HepG2 (cell line): ENCODE measurements at regions not wholly inside any gene's neighbourhood (a gene's known extent, or its start where the extent isn't known, plus 50 kb on each side); places are given as distances from the start of the nearest gene placed in this dataset.

Source experiments
- ATAC-seq: fragments of 200-7000 bp; cut with Tn5 transposase; 3 replicates; pipeline ENCODE4 v1.9.1; 2020; ENCODE audit warnings: mild to moderate bottlenecking, moderate library complexity
- BruUV-seq: library from RNA; stranded (reverse); fragments of 400-500 nt; replicated peaks from 2 replicates; lab custom pipeline; 2021; lab: Mats Ljungman, UMichigan
- CTCF ChIA-PET: fragments of 300-600 bp; formaldehyde crosslinking; extraction: SDS; loops from one replicate; lab custom pipeline; 2021; ENCODE audit warnings: low total read pairs, inconsistent platforms, low intra/inter-chr PET ratio; lab: Yijun Ruan, JAX
- POLR2A ChIA-PET: fragments of 350-600 bp; sonication (Branson Sonifier 250); formaldehyde crosslinking; loops from one replicate; lab custom pipeline; 2020; ENCODE audit warnings: antibody characterized with exemption, inconsistent platforms; lab: Yijun Ruan, JAX
- DNase-seq: peaks from one replicate; pipeline ENCODE4 v3.0.0-alpha.2; 2015; ENCODE audit warnings: low spot score
- FAIRE-seq: peaks from 3 replicates; lab custom pipeline; 2011; peaks lifted over from hg19 to GRCh38; lab: Jason Lieb, UNC
- H2AFZ ChIP-seq: one replicate; pipeline ENCODE4 v1.6.1; 2011; ENCODE audit warnings: low read length, inconsistent platforms
- H3K27ac ChIP-seq: fragments of 300-600 bp; 3 replicates; pipeline ENCODE4 v1.8.0; 2011; ENCODE audit warnings: mixed run types, mild to moderate bottlenecking, mixed read lengths, low read length, inconsistent platforms; ENCODE audit not compliant: insufficient read depth; ENCODE audit errors: extremely low read length
- H3K27me3 ChIP-seq, 2 experiments: fragments of 200-600 bp in 1 of 2; 2 replicates in 1 of 2; 3 replicates in 1 of 2; pipeline versions ENCODE4 v1.6.0 to v1.8.0; 2011; ENCODE audit warnings: low read length in 2 of 2, mild to moderate bottlenecking in 2 of 2, moderate library complexity in 2 of 2, inconsistent platforms in 1 of 2; ENCODE audit not compliant: insufficient read depth in 2 of 2, control insufficient read depth in 1 of 2
- H3K36me3 ChIP-seq, 2 experiments: fragments of 200-600 bp in 1 of 2; replicated peaks in 1 of 2; 2 replicates in 1 of 2; 3 replicates in 1 of 2; pipeline versions ENCODE4 v1.5.1 to v1.8.0; 2011; ENCODE audit warnings: low read length in 2 of 2, inconsistent platforms in 1 of 2; ENCODE audit not compliant: insufficient read depth in 2 of 2, control insufficient read depth in 1 of 2
- H3K4me1 ChIP-seq: 2 replicates; pipeline ENCODE4 v1.5.1; 2012; ENCODE audit warnings: low read length, inconsistent platforms; ENCODE audit not compliant: insufficient read depth
- H3K4me2 ChIP-seq: 2 replicates; pipeline ENCODE4 v1.6.0; 2011; ENCODE audit warnings: low read depth, low read length, inconsistent platforms
- H3K4me3 ChIP-seq, 3 experiments: fragments of 200-600 bp in 1 of 3; sonication (generic), shearing (Covaris generic) in 1 of 3; replicated peaks in 1 of 3; 2 replicates each; pipeline ENCODE4 v1.5.1; 2011 to 2016; ENCODE audit warnings: low read length in 3 of 3, inconsistent platforms in 2 of 3, low read depth in 2 of 3, mild to moderate bottlenecking in 2 of 3, control low read depth in 1 of 3, mixed read lengths in 1 of 3; ENCODE audit not compliant: insufficient read depth in 1 of 3
- H3K79me2 ChIP-seq: one replicate; pipeline ENCODE4 v1.6.1; 2011; ENCODE audit warnings: low read length, inconsistent platforms; ENCODE audit not compliant: insufficient read depth
- H3K9ac ChIP-seq: 2 replicates; pipeline ENCODE4 v1.6.0; 2011; ENCODE audit warnings: mild to moderate bottlenecking, low read depth, low read length, inconsistent platforms; ENCODE audit not compliant: insufficient read depth
- H3K9me3 ChIP-seq: 2 replicates; pipeline ENCODE4 v1.5.1; 2012; ENCODE audit warnings: mild to moderate bottlenecking, low read length
- H4K20me1 ChIP-seq: 2 replicates; pipeline ENCODE4 v1.6.0; 2011; ENCODE audit warnings: inconsistent platforms, mild to moderate bottlenecking, low read length, moderate library complexity; ENCODE audit not compliant: insufficient read depth
- BCL6 ChIP-seq: IDR thresholded peaks from 2 replicates; pipeline ENCODE4 v1.6.1; 2016; ENCODE audit warnings: missing genetic modification reagents, missing compliant biosample characterization
- BRD4 ChIP-seq: sonication (generic); formaldehyde crosslinking; IDR thresholded peaks from 2 replicates; pipeline ENCODE4 v1.4.0; 2020; ENCODE audit warnings: missing genetic modification reagents
- CREM ChIP-seq, 2 experiments: sonication (generic) in 1 of 2; formaldehyde crosslinking in 1 of 2; IDR thresholded peaks; 2 replicates each; pipeline versions ENCODE4 v1.4.0 to v1.6.1; 2016 to 2020; ENCODE audit warnings: antibody characterized with exemption in 1 of 2, mild to moderate bottlenecking in 1 of 2, missing genetic modification reagents in 1 of 2
- ELF1 ChIP-seq: sonication (generic); formaldehyde crosslinking; IDR thresholded peaks from 2 replicates; pipeline ENCODE4 v1.4.0; 2020; ENCODE audit warnings: missing genetic modification reagents
- FOXO1 ChIP-seq: sonication (generic); formaldehyde crosslinking; IDR thresholded peaks from 2 replicates; pipeline ENCODE4 v1.4.0; 2020; ENCODE audit warnings: missing genetic modification reagents
- KLF16 ChIP-seq, 2 experiments: sonication (generic) in 1 of 2; formaldehyde crosslinking in 1 of 2; IDR thresholded peaks; 2 replicates each; pipeline versions ENCODE4 v1.6.1 to v1.8.0; 2016 to 2023; ENCODE audit warnings: missing genetic modification reagents in 2 of 2, missing compliant biosample characterization in 1 of 2
- KLF9 ChIP-seq: IDR thresholded peaks from 2 replicates; pipeline ENCODE4 v1.6.1; 2016; ENCODE audit warnings: low read depth
- NCOA1 ChIP-seq: sonication (generic); formaldehyde crosslinking; IDR thresholded peaks from 2 replicates; pipeline ENCODE4 v1.9.0; 2021; ENCODE audit warnings: missing genetic modification reagents
- NR2F1 ChIP-seq, 2 experiments: fragments of 450-650 bp in 1 of 2; formaldehyde crosslinking in 1 of 2; IDR thresholded peaks; 2 replicates each; pipeline versions ENCODE4 v1.5.0 to v1.6.1; 2016 to 2020; ENCODE audit warnings: mild to moderate bottlenecking in 1 of 2, missing compliant biosample characterization in 1 of 2, missing genetic modification reagents in 1 of 2, moderate library complexity in 1 of 2
- PHF8 ChIP-seq: sonication (generic); formaldehyde crosslinking; IDR thresholded peaks from 2 replicates; pipeline ENCODE4 v1.5.0; 2020; ENCODE audit warnings: missing genetic modification reagents
- RXRA ChIP-seq: sonication (generic); formaldehyde crosslinking; IDR thresholded peaks from 2 replicates; pipeline ENCODE4 v1.5.1; 2020; ENCODE audit warnings: missing genetic modification reagents
- SRSF4 ChIP-seq: fragments of 200-400 bp; formaldehyde crosslinking; IDR thresholded peaks from one replicate; pipeline ENCODE4 v1.6.1; 2018; ENCODE audit warnings: mild to moderate bottlenecking, low read depth, low read length, moderate library complexity; ENCODE audit not compliant: poor library complexity, severe bottlenecking
- TOE1 ChIP-seq: sonication (generic); formaldehyde crosslinking; IDR thresholded peaks from 2 replicates; pipeline ENCODE4 v1.4.0; 2020; ENCODE audit warnings: mild to moderate bottlenecking, missing genetic modification reagents
- ZNF570 ChIP-seq: sonication (generic); formaldehyde crosslinking; IDR thresholded peaks from 2 replicates; pipeline ENCODE4 v1.4.0; 2020; ENCODE audit warnings: mild to moderate bottlenecking, missing genetic modification reagents, borderline replicate concordance
- ZNF780A ChIP-seq: sonication (generic); formaldehyde crosslinking; IDR thresholded peaks from 2 replicates; pipeline ENCODE4 v1.8.0; 2022; ENCODE audit warnings: mild to moderate bottlenecking, missing genetic modification reagents, moderate library complexity
- in situ Hi-C: cut with HindIII; loops from 2 replicates; pipeline ENCODE4 v1.10.0; 2017; ENCODE audit warnings: low pct_unique_long_range_greater_than_20kb; ENCODE audit not compliant: extremely low pct_ligation_motif_present
- intact Hi-C: fragments of 100-400 bp; cut with micrococcal nuclease; formaldehyde crosslinking; loops from one replicate; pipeline ENCODE4 v1.10.0; 2022; ENCODE audit not compliant: unreplicated experiment
- TF ChIP-seq, protein P1 (sequence below): sonication (generic); formaldehyde crosslinking; IDR thresholded peaks from 2 replicates; pipeline ENCODE4 v1.5.1; 2020; ENCODE audit warnings: missing genetic modification reagents, mild to moderate bottlenecking, borderline replicate concordance

DNA sequence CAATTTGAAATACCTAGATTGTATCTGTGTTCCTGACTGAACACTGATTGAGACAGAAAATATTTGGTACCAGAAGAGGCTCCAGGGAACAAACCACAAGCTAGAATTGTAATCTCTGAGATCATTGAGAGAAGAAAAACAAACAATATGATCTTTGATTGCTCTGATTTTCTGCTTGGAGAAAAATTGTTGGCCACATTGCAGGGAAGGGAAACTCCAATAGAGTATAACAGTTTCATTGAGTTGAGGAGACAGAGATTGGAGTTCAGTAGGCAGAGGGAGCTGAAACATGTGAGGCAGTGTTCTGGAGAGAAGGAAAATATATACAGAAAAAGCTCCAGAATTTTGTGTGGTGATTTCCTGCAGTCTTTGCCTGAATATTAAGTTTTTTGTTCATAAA lies 158.2 kb downstream of the C4orf33 start (continued):
- TF ChIP-seq, protein P1, sequence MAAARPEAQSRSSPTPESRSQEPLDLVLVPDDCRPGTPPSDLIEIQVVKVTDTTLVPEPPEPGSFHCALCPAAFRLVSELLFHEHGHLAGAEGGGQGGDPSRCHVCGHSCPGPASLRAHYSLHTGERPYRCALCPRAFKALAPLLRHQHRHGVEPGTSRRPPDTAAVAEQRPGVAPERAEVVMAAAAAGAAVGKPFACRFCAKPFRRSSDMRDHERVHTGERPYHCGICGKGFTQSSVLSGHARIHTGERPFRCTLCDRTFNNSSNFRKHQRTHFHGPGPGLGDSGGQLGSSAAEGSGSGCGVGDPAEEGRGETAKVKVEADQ = no peak
- TF ChIP-seq CREM (IDR thresholded peaks at IDR 0.05) = no peak
- no peak for TF ChIP-seq CREM (CRISPR knock-in tag; IDR thresholded peaks at IDR 0.05)
- no peak for TF ChIP-seq ZNF570
- TF ChIP-seq NCOA1 = no peak
- no peak for TF ChIP-seq BRD4 (CRISPR knock-in tag)
- no peak for TF ChIP-seq ELF1 (CRISPR knock-in tag)

DNA sequence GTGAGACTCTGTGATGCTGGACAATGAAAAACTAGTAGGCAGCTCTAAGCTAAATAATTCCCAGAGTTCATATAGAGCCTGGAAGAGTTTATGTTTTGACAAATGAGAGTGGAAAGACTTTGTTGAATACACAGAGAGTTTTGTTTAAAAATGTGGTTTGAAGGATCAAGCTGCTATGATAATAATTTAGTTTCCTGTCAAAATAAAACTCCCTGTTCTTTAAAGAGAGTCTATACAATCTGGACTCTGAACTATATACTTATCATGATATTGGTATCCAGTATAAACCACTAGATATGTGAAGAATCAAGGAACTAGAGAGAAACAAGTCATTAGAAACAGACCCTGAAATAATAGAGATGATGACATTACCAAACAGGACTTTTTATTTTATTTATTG lies 158.6 kb downstream of the C4orf33 start:
- FAIRE-seq = no peak
- intact Hi-C loops (no loop called here), in situ Hi-C loops (no loop called here)
- H3K9me3 ChIP-seq = no peaks in the 10 kb centered on the region
- no peak for ATAC-seq
- no peak overlapping the region for H3K9ac ChIP-seq
- H3K27ac ChIP-seq = no peak overlapping the region
- H3K79me2 ChIP-seq = no peaks in the 10 kb centered on the region
- H3K4me3 ChIP-seq = no peak overlapping the region
- ChIA-PET POLR2A (no interaction called here), CTCF (no interaction called here)
- DNase-seq = no peak
- no TSS peak for BruUV-seq
- no peak overlapping the region for H3K4me2 ChIP-seq
- no peaks in the 10 kb centered on the region for H3K4me1 ChIP-seq
- no peaks in the 10 kb centered on the region for H3K27me3 ChIP-seq
- TF ChIP-seq ZNF780A (no peak), KLF9 (no peak), NR2F1 (CRISPR knock-in tag; IDR thresholded peaks at IDR 0.05) (no peak), BCL6 (CRISPR knock-in tag) (no peak), TOE1 (CRISPR knock-in tag) (no peak), RXRA (CRISPR knock-in tag) (no peak), PHF8 (no peak), KLF16 (CRISPR knock-in tag; IDR thresholded peaks at IDR 0.05) (no peak), SRSF4 (no peak), FOXO1 (CRISPR knock-in tag) (no peak)
- H2AFZ ChIP-seq = no peak overlapping the region
- no peaks in the 10 kb centered on the region for H3K36me3 ChIP-seq
- no peaks in the 10 kb centered on the region for H4K20me1 ChIP-seq
